ENCODE measurements at regions not wholly inside any gene's neighbourhood (a gene's known extent, or its start where the extent isn't known, plus 50 kb on each side); places are given as distances from the start of the nearest gene placed in this dataset.

- H3K36me3 Mint-ChIP-seq: no peaks in the 10 kb centered on the region
- no peaks in the 10 kb centered on the region for H3K4me1 Mint-ChIP-seq
- H3K4me3 Mint-ChIP-seq: no peak overlapping the region
- no peak overlapping the region for H3K27ac Mint-ChIP-seq
- H3K27me3 Mint-ChIP-seq: no peaks in the 10 kb centered on the region
- no peak for ATAC-seq (ENCODE audit: low read depth)
- no peak for DNase-seq (ENCODE audit: low spot score in 2 of 2)
- H3K9me3 Mint-ChIP-seq: no peaks in the 10 kb centered on the region
Observed at GRCh38 chr6:87881342-87881895, 166.2 kb upstream of the SPACA1 start.

- H3K4me1 Mint-ChIP-seq: no peaks in the 10 kb centered on the region
- H3K9me3 Mint-ChIP-seq: no peaks in the 10 kb centered on the region
- ATAC-seq (ENCODE audit: low read depth): peak; percentile 80
- no peaks in the 10 kb centered on the region for H3K36me3 Mint-ChIP-seq
- H3K27me3 Mint-ChIP-seq: no peaks in the 10 kb centered on the region
- H3K27ac Mint-ChIP-seq: no peak overlapping the region
- no peak for DNase-seq (ENCODE audit: low spot score in 2 of 2)
- H3K4me3 Mint-ChIP-seq: no peak overlapping the region
Observed at GRCh38 chr6:87879132-87879861, 168.3 kb upstream of the SPACA1 start.

- Mint-ChIP-seq H3K9me3 (no peaks in the 10 kb centered on the region), H3K27me3 (peaks cover 2% of the 10 kb centered on the region), H3K36me3 (no peaks in the 10 kb centered on the region), H3K4me1 (no peaks in the 10 kb centered on the region), H3K4me3 (no peak overlapping the region), H3K27ac (no peak overlapping the region)
- DNase-seq (ENCODE audit: low spot score in 2 of 2) (no peak), ATAC-seq (ENCODE audit: low read depth) (no peak)
Observed at GRCh38 chr6:87875781-87876180, 171.9 kb upstream of the SPACA1 start.

- DNase-seq (ENCODE audit: low spot score in 2 of 2) (no peak), ATAC-seq (ENCODE audit: low read depth) (no peak)
- H3K9me3 Mint-ChIP-seq: no peaks in the 10 kb centered on the region
- no peaks in the 10 kb centered on the region for H3K36me3 Mint-ChIP-seq
- no peaks in the 10 kb centered on the region for H3K4me1 Mint-ChIP-seq
- H3K27me3 Mint-ChIP-seq: peaks cover 2% of the 10 kb centered on the region
- H3K4me3 Mint-ChIP-seq: no peak overlapping the region
- no peak overlapping the region for H3K27ac Mint-ChIP-seq
Observed at GRCh38 chr6:87873556-87873955, 171.5 kb upstream of the AKIRIN2 start.

- no peak overlapping the region for H3K4me3 Mint-ChIP-seq
- no peak overlapping the region for H3K27ac Mint-ChIP-seq
- no peak for DNase-seq (ENCODE audit: low spot score in 2 of 2)
- no peak for ATAC-seq (ENCODE audit: low read depth)
- peaks cover 2% of the 10 kb centered on the region for H3K27me3 Mint-ChIP-seq
- H3K9me3 Mint-ChIP-seq: no peaks in the 10 kb centered on the region
- no peaks in the 10 kb centered on the region for H3K36me3 Mint-ChIP-seq
- no peaks in the 10 kb centered on the region for H3K4me1 Mint-ChIP-seq
Observed at GRCh38 chr6:87870556-87870955, 168.5 kb upstream of the AKIRIN2 start.

GRCh38 chr6:87869064-87869905 is 167.3 kb upstream of the AKIRIN2 start:
- DNase-seq (ENCODE audit: low spot score in 2 of 2) (no peak), ATAC-seq (ENCODE audit: low read depth) (no peak)
- H3K9me3 Mint-ChIP-seq: no peaks in the 10 kb centered on the region
- H3K36me3 Mint-ChIP-seq: no peaks in the 10 kb centered on the region
- peaks cover 2% of the 10 kb centered on the region for H3K27me3 Mint-ChIP-seq
- no peak overlapping the region for H3K27ac Mint-ChIP-seq
- no peaks in the 10 kb centered on the region for H3K4me1 Mint-ChIP-seq
- no peak overlapping the region for H3K4me3 Mint-ChIP-seq

GRCh38 chr6:87860902-87861301 is 158.9 kb upstream of the AKIRIN2 start:
- Mint-ChIP-seq H3K27ac (no peak overlapping the region), H3K36me3 (peaks cover 2% of the 10 kb centered on the region), H3K27me3 (peaks cover 1% of the 10 kb centered on the region), H3K9me3 (peaks cover 3% of the 10 kb centered on the region), H3K4me1 (no peaks in the 10 kb centered on the region), H3K4me3 (no peak overlapping the region)
- DNase-seq (ENCODE audit: low spot score in 2 of 2) (no peak), ATAC-seq (ENCODE audit: low read depth) (no peak)

- peaks cover 1% of the 10 kb centered on the region for H3K27me3 Mint-ChIP-seq
- H3K27ac Mint-ChIP-seq: no peak overlapping the region
- H3K9me3 Mint-ChIP-seq: peaks cover 3% of the 10 kb centered on the region
- H3K4me1 Mint-ChIP-seq: no peaks in the 10 kb centered on the region
- H3K4me3 Mint-ChIP-seq: no peak overlapping the region
- ATAC-seq (ENCODE audit: low read depth) (no peak), DNase-seq (ENCODE audit: low spot score in 2 of 2) (no peak)
- H3K36me3 Mint-ChIP-seq: peaks cover 2% of the 10 kb centered on the region
Observed at GRCh38 chr6:87858440-87858839, 156.4 kb upstream of the AKIRIN2 start.

- H3K27ac Mint-ChIP-seq: no peak overlapping the region
- H3K4me3 Mint-ChIP-seq: no peak overlapping the region
- H3K9me3 Mint-ChIP-seq: no peaks in the 10 kb centered on the region
- no peaks in the 10 kb centered on the region for H3K4me1 Mint-ChIP-seq
- DNase-seq (ENCODE audit: low spot score in 2 of 2): no peak
- no peaks in the 10 kb centered on the region for H3K27me3 Mint-ChIP-seq
- no peaks in the 10 kb centered on the region for H3K36me3 Mint-ChIP-seq
- no peak for ATAC-seq (ENCODE audit: low read depth)
Observed at GRCh38 chr6:87851674-87852299, 149.8 kb upstream of the AKIRIN2 start.

- H3K4me1 Mint-ChIP-seq: no peaks in the 10 kb centered on the region
- no peak overlapping the region for H3K27ac Mint-ChIP-seq
- DNase-seq (ENCODE audit: low spot score in 2 of 2) (no peak), ATAC-seq (ENCODE audit: low read depth) (no peak)
- H3K36me3 Mint-ChIP-seq: no peaks in the 10 kb centered on the region
- no peaks in the 10 kb centered on the region for H3K9me3 Mint-ChIP-seq
- no peaks in the 10 kb centered on the region for H3K27me3 Mint-ChIP-seq
- no peak overlapping the region for H3K4me3 Mint-ChIP-seq
Observed at GRCh38 chr6:87848616-87849015, 146.6 kb upstream of the AKIRIN2 start.

GRCh38 chr6:87847830-87848210 is 145.8 kb upstream of the AKIRIN2 start:
- no peak overlapping the region for H3K27ac Mint-ChIP-seq
- ATAC-seq (ENCODE audit: low read depth) (no peak), DNase-seq (ENCODE audit: low spot score in 2 of 2) (no peak)
- no peak overlapping the region for H3K4me3 Mint-ChIP-seq
- H3K4me1 Mint-ChIP-seq: no peaks in the 10 kb centered on the region
- H3K9me3 Mint-ChIP-seq: no peaks in the 10 kb centered on the region
- H3K36me3 Mint-ChIP-seq: no peaks in the 10 kb centered on the region
- no peaks in the 10 kb centered on the region for H3K27me3 Mint-ChIP-seq

GRCh38 chr6:87847135-87847829 is 145.2 kb upstream of the AKIRIN2 start:
- Mint-ChIP-seq H3K4me3 (no peak overlapping the region), H3K4me1 (no peaks in the 10 kb centered on the region), H3K9me3 (no peaks in the 10 kb centered on the region), H3K27me3 (no peaks in the 10 kb centered on the region), H3K27ac (no peak overlapping the region), H3K36me3 (no peaks in the 10 kb centered on the region)
- DNase-seq (ENCODE audit: low spot score in 2 of 2): no peak
- no peak for ATAC-seq (ENCODE audit: low read depth)

GRCh38 chr6:87846434-87846833 is 144.4 kb upstream of the AKIRIN2 start:
- Mint-ChIP-seq H3K36me3 (no peaks in the 10 kb centered on the region), H3K27ac (no peak overlapping the region), H3K4me1 (no peaks in the 10 kb centered on the region), H3K27me3 (no peaks in the 10 kb centered on the region), H3K4me3 (no peak overlapping the region), H3K9me3 (no peaks in the 10 kb centered on the region)
- DNase-seq (ENCODE audit: low spot score in 2 of 2) (no peak), ATAC-seq (ENCODE audit: low read depth) (no peak)

- H3K4me3 Mint-ChIP-seq: no peak overlapping the region
- no peaks in the 10 kb centered on the region for H3K4me1 Mint-ChIP-seq
- peaks cover 2% of the 10 kb centered on the region for H3K9me3 Mint-ChIP-seq
- H3K27ac Mint-ChIP-seq: no peak overlapping the region
- ATAC-seq (ENCODE audit: low read depth): no peak
- peaks cover 2% of the 10 kb centered on the region for H3K36me3 Mint-ChIP-seq
- DNase-seq (ENCODE audit: low spot score in 2 of 2): no peak
- H3K27me3 Mint-ChIP-seq: no peaks in the 10 kb centered on the region
Observed at GRCh38 chr6:87840324-87840723, 138.3 kb upstream of the AKIRIN2 start.
